ENCODE measurements at regions not wholly inside any gene's neighbourhood (a gene's known extent, or its start where the extent isn't known, plus 50 kb on each side); places are given as distances from the start of the nearest gene placed in this dataset.
A peak's percentile ranks its signal among the peaks of the same experiment; 100 is the strongest.

GRCh38 chr11:116691771-116692177 is 81.0 kb downstream of the BUD13 start:
- TF ChIP-seq CTCF (IDR thresholded peaks at IDR 0.05) = peak; percentile 50 to 83 (median 80)
- no peak for TF ChIP-seq POLR2A (IDR thresholded peaks at IDR 0.05)
